ENCODE measurements at regions not wholly inside any gene's neighbourhood (a gene's known extent, or its start where the extent isn't known, plus 50 kb on each side); places are given as distances from the start of the nearest gene placed in this dataset.

GRCh38 chr14:83975435-83975834 is 1554.5 kb upstream of the FLRT2 start:
- no peak for TF ChIP-seq POLR2AphosphoS5 (IDR thresholded peaks at IDR 0.05; ENCODE audit: low read depth, low read length)
- TF ChIP-seq FOXP2 (optimal IDR thresholded peaks at IDR 0.05; ENCODE audit: borderline replicate concordance, extremely low read depth, extremely low read length, insufficient read depth): no peak
- no peak for TF ChIP-seq SIN3A (IDR thresholded peaks at IDR 0.05; ENCODE audit: borderline replicate concordance, insufficient read depth, low read length)
- TF ChIP-seq TAF1 (IDR thresholded peaks at IDR 0.05; ENCODE audit: borderline replicate concordance, insufficient read depth, low read length): no peak
- TF ChIP-seq REST (IDR thresholded peaks at IDR 0.05; ENCODE audit: insufficient read depth in 1 of 2, low read depth in 2 of 2, low read length in 2 of 2): no peak

- no peak for TF ChIP-seq REST (IDR thresholded peaks at IDR 0.05; ENCODE audit: insufficient read depth in 1 of 2, low read depth in 2 of 2, low read length in 2 of 2)
- TF ChIP-seq FOXP2 (optimal IDR thresholded peaks at IDR 0.05; ENCODE audit: borderline replicate concordance, extremely low read depth, extremely low read length, insufficient read depth): no peak
- TF ChIP-seq SIN3A (IDR thresholded peaks at IDR 0.05; ENCODE audit: borderline replicate concordance, insufficient read depth, low read length): no peak
- TF ChIP-seq TAF1 (IDR thresholded peaks at IDR 0.05; ENCODE audit: borderline replicate concordance, insufficient read depth, low read length): no peak
- no peak for TF ChIP-seq POLR2AphosphoS5 (IDR thresholded peaks at IDR 0.05; ENCODE audit: low read depth, low read length)
These were observed 1553.8 kb upstream of the FLRT2 start for GRCh38 chr14:83975841-83976770.

- no peak for TF ChIP-seq POLR2AphosphoS5 (IDR thresholded peaks at IDR 0.05; ENCODE audit: low read depth, low read length)
- no peak for TF ChIP-seq REST (IDR thresholded peaks at IDR 0.05; ENCODE audit: insufficient read depth in 1 of 2, low read depth in 2 of 2, low read length in 2 of 2)
- TF ChIP-seq SIN3A (IDR thresholded peaks at IDR 0.05; ENCODE audit: borderline replicate concordance, insufficient read depth, low read length): no peak
- no peak for TF ChIP-seq TAF1 (IDR thresholded peaks at IDR 0.05; ENCODE audit: borderline replicate concordance, insufficient read depth, low read length)
- no peak for TF ChIP-seq FOXP2 (optimal IDR thresholded peaks at IDR 0.05; ENCODE audit: borderline replicate concordance, extremely low read depth, extremely low read length, insufficient read depth)
These were observed 1552.4 kb upstream of the FLRT2 start for GRCh38 chr14:83977583-83977982.

DNA sequence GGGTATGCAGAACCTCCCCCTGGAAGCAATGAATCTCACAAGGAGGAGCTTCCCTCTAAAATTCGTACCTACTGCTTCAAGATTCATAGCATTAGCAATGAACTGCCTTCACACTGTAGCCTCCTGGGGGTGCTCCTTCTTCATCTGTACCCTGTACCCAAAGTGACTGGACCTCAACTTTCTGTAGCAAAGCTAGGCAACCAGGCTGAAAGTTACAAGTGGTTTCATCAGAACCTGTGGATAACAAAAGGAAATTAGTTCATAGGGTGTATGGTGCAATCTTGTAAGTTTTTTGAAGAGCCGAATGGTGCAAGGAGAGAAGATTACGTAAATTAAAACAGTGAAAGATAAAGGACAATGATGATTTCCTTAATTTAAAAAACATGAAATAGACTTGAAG is 1541.7 kb upstream of the FLRT2 start:
- TF ChIP-seq REST (IDR thresholded peaks at IDR 0.05; ENCODE audit: insufficient read depth in 1 of 2, low read depth in 2 of 2, low read length in 2 of 2) (no peak), FOXP2 (optimal IDR thresholded peaks at IDR 0.05; ENCODE audit: borderline replicate concordance, extremely low read depth, extremely low read length, insufficient read depth) (no peak), POLR2AphosphoS5 (IDR thresholded peaks at IDR 0.05; ENCODE audit: low read depth, low read length) (no peak), TAF1 (IDR thresholded peaks at IDR 0.05; ENCODE audit: borderline replicate concordance, insufficient read depth, low read length) (no peak), SIN3A (IDR thresholded peaks at IDR 0.05; ENCODE audit: borderline replicate concordance, insufficient read depth, low read length) (no peak)
